ENCODE measurements at regions not wholly inside any gene's neighbourhood (a gene's known extent, or its start where the extent isn't known, plus 50 kb on each side); places are given as distances from the start of the nearest gene placed in this dataset.

- DNase-seq (ENCODE audit: low read depth), result no peak
These were observed 465.2 kb upstream of the NR2F2 start for GRCh38 chr15:95865330-95865739.

GRCh38 chr15:95866711-95867440 lies 463.6 kb upstream of the NR2F2 start:
- DNase-seq (ENCODE audit: low read depth), result no peak

- DNase-seq (ENCODE audit: low read depth), result no peak
These were observed 462.1 kb upstream of the NR2F2 start for GRCh38 chr15:95868450-95868849.

GRCh38 chr15:95868970-95869369 lies 461.5 kb upstream of the NR2F2 start:
- no peak for DNase-seq (ENCODE audit: low read depth)

GRCh38 chr15:95869920-95870319 lies 460.6 kb upstream of the NR2F2 start:
- DNase-seq (ENCODE audit: low read depth), result no peak

- no peak for DNase-seq (ENCODE audit: low read depth)
These were observed 458.1 kb upstream of the NR2F2 start for GRCh38 chr15:95872366-95872771.

- DNase-seq (ENCODE audit: low read depth), result no peak
These were observed 455.9 kb upstream of the NR2F2 start for GRCh38 chr15:95874637-95875036.

- peak; percentile 72 for DNase-seq (ENCODE audit: low read depth)
These were observed 455.3 kb upstream of the NR2F2 start for GRCh38 chr15:95875121-95875643.

- no peak for DNase-seq (ENCODE audit: low read depth)
These were observed 450.4 kb upstream of the NR2F2 start for GRCh38 chr15:95880031-95880570.

- DNase-seq (ENCODE audit: low read depth), result peak; percentile 27
These were observed 449.9 kb upstream of the NR2F2 start for GRCh38 chr15:95880630-95881029.

- no peak for DNase-seq (ENCODE audit: low read depth)
These were observed 447.4 kb upstream of the NR2F2 start for GRCh38 chr15:95883064-95883463.

- no peak for DNase-seq (ENCODE audit: low read depth)
These were observed 446.2 kb upstream of the NR2F2 start for GRCh38 chr15:95884276-95884675.

- DNase-seq (ENCODE audit: low read depth), result no peak
These were observed 442.7 kb upstream of the NR2F2 start for GRCh38 chr15:95887666-95888390.

GRCh38 chr15:95888762-95889161 lies 441.7 kb upstream of the NR2F2 start:
- DNase-seq (ENCODE audit: low read depth), result no peak

- no peak for DNase-seq (ENCODE audit: low read depth)
These were observed 436.0 kb upstream of the NR2F2 start for GRCh38 chr15:95894407-95894956.

GRCh38 chr15:95895508-95895907 lies 435.0 kb upstream of the NR2F2 start:
- DNase-seq (ENCODE audit: low read depth), result no peak

- no peak for DNase-seq (ENCODE audit: low read depth)
These were observed 432.8 kb upstream of the NR2F2 start for GRCh38 chr15:95897651-95898050.

- DNase-seq (ENCODE audit: low read depth), result no peak
These were observed 431.7 kb upstream of the NR2F2 start for GRCh38 chr15:95898761-95899160.

- DNase-seq (ENCODE audit: low read depth), result no peak
These were observed 429.2 kb upstream of the NR2F2 start for GRCh38 chr15:95901271-95901670.

GRCh38 chr15:95902606-95903005 lies 427.9 kb upstream of the NR2F2 start:
- no peak for DNase-seq (ENCODE audit: low read depth)

GRCh38 chr15:95903352-95903751 lies 427.1 kb upstream of the NR2F2 start:
- DNase-seq (ENCODE audit: low read depth), result no peak

GRCh38 chr15:95910643-95911212 lies 419.8 kb upstream of the NR2F2 start:
- no peak for DNase-seq (ENCODE audit: low read depth)

Measured in RPMI7951 (cell line).